Panc1 (cell line): ENCODE measurements at regions not wholly inside any gene's neighbourhood (a gene's known extent, or its start where the extent isn't known, plus 50 kb on each side); places are given as distances from the start of the nearest gene placed in this dataset.

Source experiments
- CTCF ChIP-seq: fragments of 450-650 bp; IDR thresholded peaks from 2 replicates; pipeline ENCODE4 v1.5.1; 2017; ENCODE audit warnings: mild to moderate bottlenecking
- POLR2AphosphoS5 ChIP-seq: IDR thresholded peaks from 2 replicates; pipeline ENCODE4 v1.6.1; 2012; ENCODE audit warnings: mild to moderate bottlenecking, low read depth, low read length, moderate library complexity
- REST ChIP-seq, 2 experiments: IDR thresholded peaks; 2 replicates each; pipeline ENCODE4 v1.6.1; 2011 to 2012; ENCODE audit warnings: low read depth in 2 of 2, control low read depth in 1 of 2, low read length in 1 of 2, mild to moderate bottlenecking in 1 of 2, moderate library complexity in 1 of 2; ENCODE audit not compliant: insufficient read depth in 1 of 2
- SIN3A ChIP-seq: IDR thresholded peaks from 2 replicates; pipeline ENCODE4 v1.6.1; 2012; ENCODE audit warnings: low read depth, mild to moderate bottlenecking, low read length, moderate library complexity, borderline replicate concordance; ENCODE audit not compliant: insufficient read depth
- TCF7L2 ChIP-seq: IDR thresholded peaks from 2 replicates; pipeline ENCODE4 v1.6.1; 2011; ENCODE audit warnings: mild to moderate bottlenecking, low read depth, low read length, inconsistent platforms

- peak; percentile 45 for TF ChIP-seq CTCF
- no peak for TF ChIP-seq POLR2AphosphoS5
- no peak for TF ChIP-seq SIN3A
- TF ChIP-seq TCF7L2, result no peak
- TF ChIP-seq REST (IDR thresholded peaks at IDR 0.05; ENCODE audit: insufficient read depth in 1 of 2, low read depth in 2 of 2, low read length in 1 of 2), result no peak
Measured at GRCh38 chr22:27331526-27332281, 469.9 kb downstream of the MN1 start.
